ENCODE measurements at regions not wholly inside any gene's neighbourhood (a gene's known extent, or its start where the extent isn't known, plus 50 kb on each side); places are given as distances from the start of the nearest gene placed in this dataset.

DNA sequence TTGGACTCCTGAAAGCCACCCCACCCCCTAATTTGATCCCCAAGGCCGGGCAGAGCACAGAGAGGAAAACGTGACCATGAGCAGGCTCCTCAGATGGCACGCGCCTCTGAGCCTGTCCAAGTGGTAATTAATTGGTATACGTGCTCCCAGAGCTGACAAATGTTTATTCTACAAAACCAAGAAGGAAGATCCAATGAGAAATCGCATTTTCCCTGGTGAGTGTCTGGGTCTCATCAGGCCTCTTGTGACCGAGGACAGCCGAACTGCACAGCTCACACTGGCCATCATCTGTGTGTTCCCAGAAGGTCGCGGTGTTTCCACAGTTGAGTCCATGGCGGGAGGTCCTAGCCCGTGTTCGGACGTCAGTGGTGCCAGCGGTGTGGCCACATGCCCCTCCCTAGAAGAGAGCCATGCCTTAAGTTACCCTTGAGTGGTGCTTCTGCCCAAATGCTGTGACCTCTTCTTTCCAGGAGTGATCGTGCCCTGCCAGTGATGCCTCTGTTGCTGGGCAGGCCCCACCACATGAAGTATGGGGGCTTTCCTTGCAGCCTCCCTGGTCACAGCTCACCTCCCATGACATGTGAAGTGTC is 317.5 kb upstream of the RTL1 start:
- H3K79me2 ChIP-seq (ENCODE audit: insufficient read depth, low read length), result no peaks in the 10 kb centered on the region
- H3K4me1 ChIP-seq (ENCODE audit: control insufficient read depth in 1 of 2, insufficient read depth in 2 of 2, low read length in 2 of 2), result no peaks in the 10 kb centered on the region
- no peaks in the 10 kb centered on the region for H3K9me3 ChIP-seq (ENCODE audit: control insufficient read depth in 1 of 2, insufficient read depth in 1 of 2, low read depth in 1 of 2, low read length in 2 of 2)
- H4K20me1 ChIP-seq (ENCODE audit: insufficient read depth), result no peaks in the 10 kb centered on the region
- ChIA-PET CTCF (no interaction called here), RAD21 (ENCODE audit: low non-redundant PET in 1 of 2, low total read pairs in 2 of 2, uncharacterized antibody in 2 of 2, unreplicated experiment in 2 of 2) (no interaction called here), POLR2A (no interaction called here)
- no peak overlapping the region for H3K4me3 ChIP-seq (replicated peaks in 1 of 2; ENCODE audit: low read depth in 1 of 2, low read length in 2 of 2)
- no peak overlapping the region for H3K9ac ChIP-seq (ENCODE audit: low read length)
- H3K4me2 ChIP-seq (ENCODE audit: low read length), result no peak overlapping the region
- H3K27me3 ChIP-seq (ENCODE audit: insufficient read depth, low read length), result no peaks in the 10 kb centered on the region
- H3K9me2 ChIP-seq (ENCODE audit: insufficient read depth), result no peaks in the 10 kb centered on the region
- H3K36me3 ChIP-seq (ENCODE audit: control insufficient read depth in 1 of 2, insufficient read depth in 2 of 2, low read length in 2 of 2), result no peaks in the 10 kb centered on the region
- BruUV-seq (replicated peaks), result no TSS peak
- intact Hi-C loops (cut with micrococcal nuclease), result no loop called here
- ATAC-seq (no peak), DNase-seq (ENCODE audit: low read depth, low spot score) (no peak)
- H3K27ac ChIP-seq (ENCODE audit: low read depth, low read length), result no peak overlapping the region
- no peak for TF ChIP-seq JUND (IDR thresholded peaks at IDR 0.05)
- TF ChIP-seq EZH2 (IDR thresholded peaks at IDR 0.05), result no peak
- TF ChIP-seq YY1 (IDR thresholded peaks at IDR 0.05; ENCODE audit: extremely low read depth, insufficient replicate concordance, low read depth, low read length), result no peak
- no peak for TF ChIP-seq SRF (IDR thresholded peaks at IDR 0.05; ENCODE audit: low read depth)
- TF ChIP-seq ZNF274 (IDR thresholded peaks at IDR 0.05; ENCODE audit: low read depth, low read length), result no peak
- TF ChIP-seq SP1 (IDR thresholded peaks at IDR 0.05; ENCODE audit: low read depth), result no peak
- no peak for TF ChIP-seq POLR2AphosphoS5 (IDR thresholded peaks at IDR 0.05; ENCODE audit: low read depth, low read length)
- no peak for TF ChIP-seq ELF1 (IDR thresholded peaks at IDR 0.05; ENCODE audit: borderline replicate concordance, low read depth)
- no peak for TF ChIP-seq REST (IDR thresholded peaks at IDR 0.05; ENCODE audit: low read depth)
- no peak for TF ChIP-seq RAD21 (IDR thresholded peaks at IDR 0.05; ENCODE audit: low read depth)
- TF ChIP-seq, protein P1, sequence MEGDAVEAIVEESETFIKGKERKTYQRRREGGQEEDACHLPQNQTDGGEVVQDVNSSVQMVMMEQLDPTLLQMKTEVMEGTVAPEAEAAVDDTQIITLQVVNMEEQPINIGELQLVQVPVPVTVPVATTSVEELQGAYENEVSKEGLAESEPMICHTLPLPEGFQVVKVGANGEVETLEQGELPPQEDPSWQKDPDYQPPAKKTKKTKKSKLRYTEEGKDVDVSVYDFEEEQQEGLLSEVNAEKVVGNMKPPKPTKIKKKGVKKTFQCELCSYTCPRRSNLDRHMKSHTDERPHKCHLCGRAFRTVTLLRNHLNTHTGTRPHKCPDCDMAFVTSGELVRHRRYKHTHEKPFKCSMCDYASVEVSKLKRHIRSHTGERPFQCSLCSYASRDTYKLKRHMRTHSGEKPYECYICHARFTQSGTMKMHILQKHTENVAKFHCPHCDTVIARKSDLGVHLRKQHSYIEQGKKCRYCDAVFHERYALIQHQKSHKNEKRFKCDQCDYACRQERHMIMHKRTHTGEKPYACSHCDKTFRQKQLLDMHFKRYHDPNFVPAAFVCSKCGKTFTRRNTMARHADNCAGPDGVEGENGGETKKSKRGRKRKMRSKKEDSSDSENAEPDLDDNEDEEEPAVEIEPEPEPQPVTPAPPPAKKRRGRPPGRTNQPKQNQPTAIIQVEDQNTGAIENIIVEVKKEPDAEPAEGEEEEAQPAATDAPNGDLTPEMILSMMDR (IDR thresholded peaks at IDR 0.05 in 2 of 3, conservative IDR thresholded peaks at IDR 0.05 in 1 of 3; ENCODE audit: borderline replicate concordance in 1 of 3, insufficient read depth in 1 of 3, low read depth in 2 of 3, low read length in 2 of 3), result no peak
- TF ChIP-seq ZFX (IDR thresholded peaks at IDR 0.05), result no peak
- no peak for TF ChIP-seq CBX3 (IDR thresholded peaks at IDR 0.05; ENCODE audit: low read depth)
- TF ChIP-seq ZBTB33 (IDR thresholded peaks at IDR 0.05; ENCODE audit: extremely low read depth, insufficient replicate concordance, low read length), result no peak
- no peak for TF ChIP-seq TCF7L2 (IDR thresholded peaks at IDR 0.05; ENCODE audit: borderline replicate concordance, extremely low read depth, insufficient read depth, insufficient read length)
- TF ChIP-seq, protein P2, sequence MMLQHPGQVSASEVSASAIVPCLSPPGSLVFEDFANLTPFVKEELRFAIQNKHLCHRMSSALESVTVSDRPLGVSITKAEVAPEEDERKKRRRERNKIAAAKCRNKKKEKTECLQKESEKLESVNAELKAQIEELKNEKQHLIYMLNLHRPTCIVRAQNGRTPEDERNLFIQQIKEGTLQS (IDR thresholded peaks at IDR 0.05), result no peak
- TF ChIP-seq POLR2A (IDR thresholded peaks at IDR 0.05; ENCODE audit: borderline replicate concordance, extremely low read depth, insufficient read depth, insufficient read length), result no peak
- TF ChIP-seq CEBPB (IDR thresholded peaks at IDR 0.05; ENCODE audit: low read depth), result no peak
- H2AFZ ChIP-seq (ENCODE audit: low read depth, low read length, poor library complexity, severe bottlenecking), result no peak overlapping the region
